ENCODE measurements at regions not wholly inside any gene's neighbourhood (a gene's known extent, or its start where the extent isn't known, plus 50 kb on each side); places are given as distances from the start of the nearest gene placed in this dataset.

DNA sequence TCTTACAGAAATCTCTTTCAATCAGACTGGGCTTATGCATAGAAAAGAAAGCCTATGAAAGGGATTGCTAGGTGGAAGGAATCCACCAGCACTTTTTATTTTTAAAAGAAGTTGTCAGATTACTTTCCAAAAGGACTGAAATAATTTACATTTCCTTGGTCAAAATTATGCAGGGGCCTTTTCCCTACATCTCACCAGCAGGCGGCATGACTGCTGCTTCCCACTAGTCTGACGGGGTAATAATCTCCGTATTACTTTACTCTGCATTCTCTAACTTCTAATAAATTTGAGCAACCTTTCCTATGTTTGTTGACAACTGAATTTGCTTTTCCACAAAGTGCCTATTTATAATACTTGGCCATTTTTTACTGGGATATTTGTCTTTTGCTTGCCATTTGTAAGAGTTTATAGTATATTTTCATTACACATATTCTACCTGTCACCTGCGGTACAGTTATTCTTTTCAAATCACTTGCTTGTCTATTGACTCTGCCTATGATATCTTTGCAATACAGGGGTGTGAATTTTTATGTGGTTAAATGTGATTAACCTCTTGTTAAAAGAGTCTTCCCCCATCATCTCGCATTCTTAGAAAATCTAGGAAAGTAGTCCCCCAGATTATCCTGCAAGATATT, 51.9 kb upstream of the USP47 start:
- 32% methylated on average over 5 of the region's 5 CpGs for WGBS (ENCODE audit: missing lambda C conversion rate)
- ChIA-PET POLR2A (no interaction called here), CTCF (no interaction called here)
- Histone ChIP-seq H3K4me3 (no peak overlapping the region), H3K4me1 (no peaks in the 10 kb centered on the region), H3K27ac (no peak overlapping the region), H3K4me2 (peak overlapping the region; percentile 53), H3K9me3 (no peaks in the 10 kb centered on the region)
- FAIRE-seq (no peak), ATAC-seq (peak in 1 of 2 experiments; percentile 67; a peak in 3 of 6 replicates), DNase-seq (ENCODE audit: low read depth in 1 of 2, low spot score in 1 of 2) (peak; percentile 34 to 41)
- TF ChIP-seq JUN (IDR thresholded peaks at IDR 0.05) (no peak), SMC3 (IDR thresholded peaks at IDR 0.05) (peak; percentile 90), TFCP2L1 (CRISPR knock-in tag; IDR thresholded peaks at IDR 0.05) (no peak), EP300 (IDR thresholded peaks at IDR 0.05) (no peak), FOXS1 (CRISPR knock-in tag; IDR thresholded peaks at IDR 0.05) (no peak), RAD21 (conservative IDR thresholded peaks at IDR 0.05 in 1 of 2, IDR thresholded peaks at IDR 0.05 in 1 of 2) (peak; percentile 73), REST (IDR thresholded peaks at IDR 0.05) (no peak), SREBF2 (IDR thresholded peaks at IDR 0.05) (no peak), CHD2 (IDR thresholded peaks at IDR 0.05; ENCODE audit: low read length, partially characterized antibody) (no peak), FOSL2 (IDR thresholded peaks at IDR 0.05) (no peak), FOSL2 (CRISPR knock-in tag; IDR thresholded peaks at IDR 0.05) (no peak), HEYL (CRISPR knock-in tag; IDR thresholded peaks at IDR 0.05) (no peak), RCOR1 (IDR thresholded peaks at IDR 0.05; ENCODE audit: low read depth, low read length) (no peak), HDAC2 (IDR thresholded peaks at IDR 0.05) (no peak), POLR2AphosphoS2 (conservative IDR thresholded peaks at IDR 0.05; ENCODE audit: low read length) (no peak), ESRRA (IDR thresholded peaks at IDR 0.05; ENCODE audit: borderline replicate concordance, low read length) (no peak), BCL3 (IDR thresholded peaks at IDR 0.05) (no peak), ZNF302 (CRISPR knock-in tag; IDR thresholded peaks at IDR 0.05) (no peak), NR3C1 (IDR thresholded peaks at IDR 0.05) (no peak), GATA3 (IDR thresholded peaks at IDR 0.05; ENCODE audit: borderline replicate concordance) (no peak), CTCF (IDR thresholded peaks at IDR 0.05) (peak; percentile 82), TP53 (CRISPR knock-in tag; IDR thresholded peaks at IDR 0.05) (no peak), KDM5A (IDR thresholded peaks at IDR 0.05) (no peak), HOXB13 (CRISPR knock-in tag; IDR thresholded peaks at IDR 0.05; ENCODE audit: low read depth) (no peak), CEBPB (IDR thresholded peaks at IDR 0.05) (0 out of 4 replicates have a peak, but pooled peaks of 1 of the 2 experiments have one; percentile 1), FOSB (CRISPR knock-in tag; IDR thresholded peaks at IDR 0.05) (no peak), MAZ (IDR thresholded peaks at IDR 0.05; ENCODE audit: borderline replicate concordance, low read depth, low read length) (no peak), POLR2A (IDR thresholded peaks at IDR 0.05; ENCODE audit: low read length) (no peak), ZC3H11A (IDR thresholded peaks at IDR 0.05) (no peak), HOXA7 (CRISPR knock-in tag; IDR thresholded peaks at IDR 0.05) (no peak), MYC (IDR thresholded peaks at IDR 0.05; ENCODE audit: borderline replicate concordance, low read length) (no peak)
- TF ChIP-seq, protein P1, sequence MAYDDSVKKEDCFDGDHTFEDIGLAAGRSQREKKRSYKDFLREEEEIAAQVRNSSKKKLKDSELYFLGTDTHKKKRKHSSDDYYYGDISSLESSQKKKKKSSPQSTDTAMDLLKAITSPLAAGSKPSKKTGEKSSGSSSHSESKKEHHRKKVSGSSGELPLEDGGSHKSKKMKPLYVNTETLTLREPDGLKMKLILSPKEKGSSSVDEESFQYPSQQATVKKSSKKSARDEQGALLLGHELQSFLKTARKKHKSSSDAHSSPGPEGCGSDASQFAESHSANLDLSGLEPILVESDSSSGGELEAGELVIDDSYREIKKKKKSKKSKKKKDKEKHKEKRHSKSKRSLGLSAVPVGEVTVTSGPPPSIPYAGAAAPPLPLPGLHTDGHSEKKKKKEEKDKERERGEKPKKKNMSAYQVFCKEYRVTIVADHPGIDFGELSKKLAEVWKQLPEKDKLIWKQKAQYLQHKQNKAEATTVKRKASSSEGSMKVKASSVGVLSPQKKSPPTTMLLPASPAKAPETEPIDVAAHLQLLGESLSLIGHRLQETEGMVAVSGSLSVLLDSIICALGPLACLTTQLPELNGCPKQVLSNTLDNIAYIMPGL (CRISPR knock-in tag; IDR thresholded peaks at IDR 0.05; ENCODE audit: borderline replicate concordance): no peak
- TF ChIP-seq, protein P2, sequence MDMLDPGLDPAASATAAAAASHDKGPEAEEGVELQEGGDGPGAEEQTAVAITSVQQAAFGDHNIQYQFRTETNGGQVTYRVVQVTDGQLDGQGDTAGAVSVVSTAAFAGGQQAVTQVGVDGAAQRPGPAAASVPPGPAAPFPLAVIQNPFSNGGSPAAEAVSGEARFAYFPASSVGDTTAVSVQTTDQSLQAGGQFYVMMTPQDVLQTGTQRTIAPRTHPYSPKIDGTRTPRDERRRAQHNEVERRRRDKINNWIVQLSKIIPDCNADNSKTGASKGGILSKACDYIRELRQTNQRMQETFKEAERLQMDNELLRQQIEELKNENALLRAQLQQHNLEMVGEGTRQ (IDR thresholded peaks at IDR 0.05): no peak
- TF ChIP-seq, protein P3, sequence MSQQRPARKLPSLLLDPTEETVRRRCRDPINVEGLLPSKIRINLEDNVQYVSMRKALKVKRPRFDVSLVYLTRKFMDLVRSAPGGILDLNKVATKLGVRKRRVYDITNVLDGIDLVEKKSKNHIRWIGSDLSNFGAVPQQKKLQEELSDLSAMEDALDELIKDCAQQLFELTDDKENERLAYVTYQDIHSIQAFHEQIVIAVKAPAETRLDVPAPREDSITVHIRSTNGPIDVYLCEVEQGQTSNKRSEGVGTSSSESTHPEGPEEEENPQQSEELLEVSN (IDR thresholded peaks at IDR 0.05; ENCODE audit: borderline replicate concordance, low read depth): no peak

Measured in A549 (cell line).